K562 (cell line): ENCODE measurements at regions not wholly inside any gene's neighbourhood (a gene's known extent, or its start where the extent isn't known, plus 50 kb on each side); places are given as distances from the start of the nearest gene placed in this dataset.

Experiments used
- ATAC-seq: fragments of 200-7000 bp; cut with Tn5 transposase; 3 replicates; pipeline ENCODE4 v1.9.1; 2020; ENCODE audit warnings: moderate library complexity
- BruUV-seq: library from RNA; stranded (reverse); fragments of 400-500 nt; replicated peaks from 2 replicates; lab custom pipeline; 2021; lab: Mats Ljungman, UMichigan
- CTCF ChIA-PET: fragments of 300-600 bp; formaldehyde crosslinking; extraction: SDS; loops from one replicate; lab custom pipeline; 2021; ENCODE audit warnings: low intra/inter-chr PET ratio; lab: Yijun Ruan, JAX
- POLR2A ChIA-PET: fragments of 300-600, 350-650 bp; sonication (Branson Sonifier 250); formaldehyde crosslinking; extraction: SDS; loops from one replicate; lab custom pipeline; 2021; ENCODE audit warnings: antibody characterized with exemption, inconsistent platforms; lab: Yijun Ruan, JAX
- DNase-seq, 4 experiments: peaks; one replicate each; pipeline versions ENCODE4 v3.0.0 to v3.0.0-alpha.2; 2011 to 2018; ENCODE audit warnings: low spot score in 3 of 4, mixed read lengths in 3 of 4; ENCODE audit errors: extremely low read depth in 1 of 4
- FAIRE-seq: peaks from 2 replicates; lab custom pipeline; 2011; peaks lifted over from hg19 to GRCh38; lab: Jason Lieb, UNC
- H2AFZ ChIP-seq: 2 replicates; pipeline ENCODE4 v1.6.0; 2011; ENCODE audit warnings: low read depth, low read length, control low read depth, inconsistent platforms
- H3K27ac ChIP-seq: fragments of 200-600 bp; 3 replicates; pipeline ENCODE4 v1.8.0; 2011; ENCODE audit warnings: low read depth, mild to moderate bottlenecking, control low read depth, inconsistent platforms, low read length, moderate library complexity, mixed read lengths; ENCODE audit errors: extremely low read depth
- H3K27me3 ChIP-seq, 2 experiments: fragments of 300-600 bp in 1 of 2; 2 replicates in 1 of 2; 3 replicates in 1 of 2; pipeline versions ENCODE4 v1.6.0 to v1.8.0; 2011; ENCODE audit warnings: inconsistent platforms in 2 of 2, low read length in 2 of 2, mild to moderate bottlenecking in 1 of 2, mixed read lengths in 1 of 2, moderate library complexity in 1 of 2; ENCODE audit not compliant: control insufficient read depth in 2 of 2, insufficient read depth in 2 of 2
- H3K36me3 ChIP-seq: fragments of 300-600 bp; 3 replicates; pipeline ENCODE4 v1.8.0; 2011; ENCODE audit warnings: mild to moderate bottlenecking, low read length, inconsistent platforms; ENCODE audit not compliant: control insufficient read depth, insufficient read depth
- H3K4me1 ChIP-seq, 2 experiments: fragments of 200-600 bp in 1 of 2; replicated peaks in 1 of 2; 2 replicates in 1 of 2; 3 replicates in 1 of 2; pipeline versions ENCODE4 v1.5.1 to v1.8.0; 2011; ENCODE audit warnings: inconsistent platforms in 2 of 2, low read length in 2 of 2, mild to moderate bottlenecking in 1 of 2, mixed read lengths in 1 of 2, moderate library complexity in 1 of 2; ENCODE audit not compliant: control insufficient read depth in 2 of 2, insufficient read depth in 2 of 2
- H3K4me2 ChIP-seq: 2 replicates; pipeline ENCODE4 v1.6.1; 2011; ENCODE audit warnings: low read length, control low read depth, inconsistent platforms, mixed read lengths; ENCODE audit not compliant: insufficient read depth
- H3K4me3 ChIP-seq: fragments of 200-600 bp; sonication (generic), shearing (Covaris generic); 2 replicates; pipeline ENCODE4 v1.5.1; 2016; ENCODE audit warnings: control low read depth, inconsistent platforms
- H3K79me2 ChIP-seq: fragments of 200-600 bp; 3 replicates; pipeline ENCODE4 v1.8.0; 2011; ENCODE audit warnings: low read length, inconsistent platforms; ENCODE audit not compliant: control insufficient read depth, insufficient read depth
- H3K9ac ChIP-seq, 2 experiments: 2 replicates each; pipeline versions ENCODE4 v1.6.0 to v1.6.1; 2011; ENCODE audit warnings: low read depth in 2 of 2, low read length in 2 of 2, control low read depth in 1 of 2, inconsistent platforms in 1 of 2, mild to moderate bottlenecking in 1 of 2, mixed read lengths in 1 of 2; ENCODE audit not compliant: insufficient read depth in 1 of 2
- H3K9me1 ChIP-seq: one replicate; pipeline ENCODE4 v1.6.0; 2011; ENCODE audit warnings: inconsistent platforms, mild to moderate bottlenecking, low read length, moderate library complexity; ENCODE audit not compliant: control insufficient read depth, insufficient read depth
- H3K9me3 ChIP-seq: replicated peaks from 2 replicates; pipeline ENCODE4 v1.5.1; 2011; ENCODE audit warnings: low read depth, low read length, inconsistent platforms; ENCODE audit not compliant: control insufficient read depth, insufficient read depth
- H4K20me1 ChIP-seq: replicated peaks from 2 replicates; pipeline ENCODE4 v1.6.1; 2011; ENCODE audit warnings: low read length, inconsistent platforms, mixed read lengths; ENCODE audit not compliant: control insufficient read depth, insufficient read depth
- CCNT2 ChIP-seq: IDR thresholded peaks from 2 replicates; pipeline ENCODE4 v1.6.1; 2011; ENCODE audit warnings: borderline replicate concordance, low read depth, mild to moderate bottlenecking, moderate library complexity, mixed read lengths, low read length; ENCODE audit not compliant: insufficient read length; ENCODE audit errors: extremely low read depth
- CTBP1 ChIP-seq: fragments of 450-650 bp; IDR thresholded peaks from 2 replicates; pipeline ENCODE4 v1.6.1; 2016; ENCODE audit warnings: borderline replicate concordance
- EHMT2 ChIP-seq: fragments of 450-650 bp; IDR thresholded peaks from 2 replicates; pipeline ENCODE4 v1.6.1; 2018; ENCODE audit warnings: antibody characterized with exemption
- ELF1 ChIP-seq: fragments of 200-800 bp; sonication (Bioruptor generic); IDR thresholded peaks from 2 replicates; pipeline ENCODE4 v1.6.1; 2016; ENCODE audit warnings: missing genetic modification characterization, missing compliant biosample characterization
- HDAC8 ChIP-seq: fragments of 450-650 bp; IDR thresholded peaks from 2 replicates; pipeline ENCODE4 v1.6.1; 2016; ENCODE audit warnings: mild to moderate bottlenecking, missing genetic modification characterization, moderate library complexity, missing compliant biosample characterization
- NFIX ChIP-seq: fragments of 250-450 bp; sonication (Bioruptor Pico); IDR thresholded peaks from 2 replicates; pipeline ENCODE4 v1.4.0; 2020; ENCODE audit warnings: low read depth, mild to moderate bottlenecking, moderate library complexity
- NR4A1 ChIP-seq, 2 experiments: fragments of 250-450 bp in 1 of 2; fragments of 450-650 bp in 1 of 2; sonication (Bioruptor Pico) in 1 of 2; IDR thresholded peaks; 2 replicates each; pipeline versions ENCODE4 v1.4.0 to v1.6.1; 2016 to 2020; ENCODE audit warnings: mild to moderate bottlenecking in 2 of 2, missing compliant biosample characterization in 1 of 2, missing genetic modification characterization in 1 of 2, moderate library complexity in 1 of 2
- RNF2 ChIP-seq: sonication (generic); IDR thresholded peaks from 2 replicates; pipeline ENCODE4 v1.6.1; 2016
- ZNF282 ChIP-seq: sonication (generic); formaldehyde crosslinking; IDR thresholded peaks from 2 replicates; pipeline ENCODE4 v1.8.1; 2023; ENCODE audit warnings: missing genetic modification reagents
- ZNF311 ChIP-seq: fragments of 250-450 bp; sonication (Bioruptor Pico); IDR thresholded peaks from 2 replicates; pipeline ENCODE4 v1.4.0; 2020; ENCODE audit warnings: mild to moderate bottlenecking, moderate library complexity
- WGBS: fragments of 100-300 bp; shearing (Covaris generic); methylation state at CpG from one replicate; pipeline ENCODE4 v1.1.6; 2016; ENCODE audit warnings: low coverage, mixed read lengths; ENCODE audit not compliant: insufficient coverage; ENCODE audit errors: missing lambda C conversion rate; 5-methylcytosine and 5-hydroxymethylcytosine counted together
- in situ Hi-C: fragments of 300-500 bp; cut with MboI; formaldehyde crosslinking; loops from 4 replicates; pipeline ENCODE4 v1.15.0; 2018; ENCODE audit warnings: inconsistent platforms, mixed read lengths
- intact Hi-C: fragments of 100-400 bp; cut with micrococcal nuclease; formaldehyde crosslinking; loops from 2 replicates; pipeline ENCODE4 v1.14.2; 2022
- TF ChIP-seq, protein P1 (sequence below): sonication (generic); IDR thresholded peaks from 2 replicates; pipeline ENCODE4 v1.6.1; 2016

DNA sequence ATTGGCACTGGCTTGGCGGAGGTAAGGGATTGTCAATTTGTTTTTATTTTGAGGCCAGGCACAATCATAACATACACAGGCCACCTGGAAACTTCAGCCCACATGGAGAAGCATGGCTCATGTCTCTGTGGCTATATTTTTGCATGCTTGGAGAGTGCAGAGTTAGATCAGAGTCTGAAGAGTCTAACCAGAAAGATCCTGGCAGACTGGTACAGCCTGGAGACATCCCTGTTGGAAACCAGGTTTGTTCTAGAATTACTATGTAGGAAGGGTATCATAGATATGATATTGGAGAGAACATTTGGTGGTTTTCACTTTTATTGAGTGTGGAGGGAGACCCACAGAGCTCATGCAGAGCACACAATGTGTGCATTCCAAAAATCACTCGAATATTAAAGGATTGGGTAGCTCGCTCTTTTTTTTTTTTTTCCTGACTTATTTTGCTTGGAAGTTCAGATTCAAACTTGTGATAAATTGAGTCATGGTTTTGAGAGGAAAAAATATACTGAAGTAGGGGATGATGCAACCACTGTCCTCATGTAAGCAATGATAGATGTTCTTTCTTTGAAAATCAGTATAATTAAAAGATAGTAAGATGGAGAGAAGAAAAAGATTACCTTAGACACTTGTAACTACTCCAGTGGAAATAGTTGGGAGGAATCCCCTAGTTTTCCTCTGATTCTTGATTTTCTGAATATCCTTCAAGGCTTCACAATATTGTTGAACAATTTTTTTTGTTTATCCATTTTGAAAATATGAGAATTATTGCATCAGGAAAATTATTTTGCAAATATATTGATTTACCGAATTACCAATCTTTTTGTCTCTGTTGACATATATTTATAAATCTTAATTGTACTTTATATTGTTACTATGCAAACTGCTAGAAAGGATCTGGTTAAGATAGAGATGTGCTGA is 185.7 kb upstream of the ZEB2 start (continued):
- TF ChIP-seq, protein P1, sequence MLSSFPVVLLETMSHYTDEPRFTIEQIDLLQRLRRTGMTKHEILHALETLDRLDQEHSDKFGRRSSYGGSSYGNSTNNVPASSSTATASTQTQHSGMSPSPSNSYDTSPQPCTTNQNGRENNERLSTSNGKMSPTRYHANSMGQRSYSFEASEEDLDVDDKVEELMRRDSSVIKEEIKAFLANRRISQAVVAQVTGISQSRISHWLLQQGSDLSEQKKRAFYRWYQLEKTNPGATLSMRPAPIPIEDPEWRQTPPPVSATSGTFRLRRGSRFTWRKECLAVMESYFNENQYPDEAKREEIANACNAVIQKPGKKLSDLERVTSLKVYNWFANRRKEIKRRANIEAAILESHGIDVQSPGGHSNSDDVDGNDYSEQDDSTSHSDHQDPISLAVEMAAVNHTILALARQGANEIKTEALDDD: no peak
- TF ChIP-seq EHMT2: no peak
- no peak for TF ChIP-seq NR4A1 (CRISPR knock-in tag; IDR thresholded peaks at IDR 0.05)
- 0 out of 2 replicates have a peak, but pooled peaks have one; percentile 33 for TF ChIP-seq NR4A1 (tag; IDR thresholded peaks at IDR 0.05)
- TF ChIP-seq CTBP1: no peak
- no peak for TF ChIP-seq HDAC8 (tag)
- TF ChIP-seq ZNF282 (CRISPR knock-in tag): no peak
- TF ChIP-seq, all 486 proteins: peak for 35

DNA sequence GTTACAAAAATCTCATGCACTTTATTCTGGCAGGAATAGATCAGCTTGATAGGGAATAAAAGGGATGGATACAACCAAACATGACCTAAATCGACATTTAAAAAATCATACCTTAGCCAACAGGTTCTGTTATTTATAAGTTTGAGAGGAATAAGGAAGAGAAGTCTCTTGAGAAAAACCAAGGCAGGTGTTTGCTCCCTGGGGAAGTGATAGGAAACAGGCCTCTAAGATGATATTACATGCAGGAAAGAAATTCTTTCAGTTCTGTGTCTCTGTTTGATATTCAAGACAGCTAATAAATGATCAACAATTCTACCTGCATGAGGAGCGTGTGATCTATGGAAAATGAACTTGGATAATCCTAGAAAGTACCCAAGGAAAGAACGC is 184.8 kb upstream of the ZEB2 start:
- Histone ChIP-seq H3K4me2 (no peak overlapping the region), H3K9ac (no peak overlapping the region; a peak in 1 of 4 replicates), H3K27me3 (no peaks in the 10 kb centered on the region), H3K36me3 (no peaks in the 10 kb centered on the region), H3K27ac (peak overlapping the region; percentile 51; the same call in 1 of the 3 replicates), H3K4me1 (peaks cover 0 to 25% of the 10 kb centered on the region in 2 experiments; a peak in 3 of 5 replicates), H2AFZ (peak overlapping the region; percentile 85), H3K9me3 (no peaks in the 10 kb centered on the region), H3K9me1 (no peaks in the 10 kb centered on the region), H3K4me3 (no peak overlapping the region), H4K20me1 (no peaks in the 10 kb centered on the region), H3K79me2 (no peaks in the 10 kb centered on the region)
- TF ChIP-seq RNF2 (no peak), NFIX (no peak), ZNF311 (CRISPR knock-in tag) (0 out of 2 replicates have a peak, but pooled peaks have one; percentile 21), CCNT2 (no peak), ELF1 (tag) (0 out of 2 replicates have a peak, but pooled peaks have one; percentile 22)
- intact Hi-C loops (loop anchor here (1.0 to 10.0 kb wide), 2 partner anchors 122 to 180 kb away; partner anchors contain the start of gene ZEB2), in situ Hi-C loops (no loop called here)
- 81% methylated on average over 3 of the region's 3 CpGs for WGBS
- DNase-seq: no peak
- no peak for FAIRE-seq
- POLR2A ChIA-PET: no interaction called here
- ATAC-seq: no peak; the same call in 2 of the 3 replicates
- CTCF ChIA-PET: no interaction called here
- no TSS peak for BruUV-seq
